ENCODE measurements at regions not wholly inside any gene's neighbourhood (a gene's known extent, or its start where the extent isn't known, plus 50 kb on each side); places are given as distances from the start of the nearest gene placed in this dataset.

GRCh38 chr6:132084811-132085509 lies 133.8 kb upstream of the CCN2 start:
- TF ChIP-seq CTCF (IDR thresholded peaks at IDR 0.05) (no peak), EZH2 (IDR thresholded peaks at IDR 0.05) (no peak), EZH2phosphoT487 (IDR thresholded peaks at IDR 0.05) (no peak)

Data from neural progenitor cell (in vitro differentiated cells).